ENCODE measurements at regions not wholly inside any gene's neighbourhood (a gene's known extent, or its start where the extent isn't known, plus 50 kb on each side); places are given as distances from the start of the nearest gene placed in this dataset.

- no peaks in the 10 kb centered on the region for H3K27me3 ChIP-seq
- H3K27ac ChIP-seq, result peak overlapping the region; percentile 43 to 75 (median 72)
- peak in 1 of 2 donors; percentile 37 for DNase-seq
- peak in 1 of 2 donors; percentile 43 for ATAC-seq (ENCODE audit: low FRiP score in 2 of 2)
- TF ChIP-seq POLR2A (IDR thresholded peaks at IDR 0.05), result no peak
- TF ChIP-seq POLR2AphosphoS5 (IDR thresholded peaks at IDR 0.05), result no peak
- no peak for TF ChIP-seq EP300 (IDR thresholded peaks at IDR 0.05)
- TF ChIP-seq, protein P1, sequence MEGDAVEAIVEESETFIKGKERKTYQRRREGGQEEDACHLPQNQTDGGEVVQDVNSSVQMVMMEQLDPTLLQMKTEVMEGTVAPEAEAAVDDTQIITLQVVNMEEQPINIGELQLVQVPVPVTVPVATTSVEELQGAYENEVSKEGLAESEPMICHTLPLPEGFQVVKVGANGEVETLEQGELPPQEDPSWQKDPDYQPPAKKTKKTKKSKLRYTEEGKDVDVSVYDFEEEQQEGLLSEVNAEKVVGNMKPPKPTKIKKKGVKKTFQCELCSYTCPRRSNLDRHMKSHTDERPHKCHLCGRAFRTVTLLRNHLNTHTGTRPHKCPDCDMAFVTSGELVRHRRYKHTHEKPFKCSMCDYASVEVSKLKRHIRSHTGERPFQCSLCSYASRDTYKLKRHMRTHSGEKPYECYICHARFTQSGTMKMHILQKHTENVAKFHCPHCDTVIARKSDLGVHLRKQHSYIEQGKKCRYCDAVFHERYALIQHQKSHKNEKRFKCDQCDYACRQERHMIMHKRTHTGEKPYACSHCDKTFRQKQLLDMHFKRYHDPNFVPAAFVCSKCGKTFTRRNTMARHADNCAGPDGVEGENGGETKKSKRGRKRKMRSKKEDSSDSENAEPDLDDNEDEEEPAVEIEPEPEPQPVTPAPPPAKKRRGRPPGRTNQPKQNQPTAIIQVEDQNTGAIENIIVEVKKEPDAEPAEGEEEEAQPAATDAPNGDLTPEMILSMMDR (IDR thresholded peaks at IDR 0.05), result no peak
- no peaks in the 10 kb centered on the region for H3K36me3 ChIP-seq
- H3K9me3 ChIP-seq, result no peaks in the 10 kb centered on the region
- H3K4me1 ChIP-seq, result peaks cover 21 to 26% (median 25%) of the 10 kb centered on the region in 4 donors
- H3K4me3 ChIP-seq, result no peak overlapping the region
- WGBS, 2 donors, result 29 to 40% methylated on average over 10 of the region's 10 CpGs
Observed at GRCh38 chr14:49946320-49947141, 53.6 kb downstream of the ARF6 start.

DNA sequence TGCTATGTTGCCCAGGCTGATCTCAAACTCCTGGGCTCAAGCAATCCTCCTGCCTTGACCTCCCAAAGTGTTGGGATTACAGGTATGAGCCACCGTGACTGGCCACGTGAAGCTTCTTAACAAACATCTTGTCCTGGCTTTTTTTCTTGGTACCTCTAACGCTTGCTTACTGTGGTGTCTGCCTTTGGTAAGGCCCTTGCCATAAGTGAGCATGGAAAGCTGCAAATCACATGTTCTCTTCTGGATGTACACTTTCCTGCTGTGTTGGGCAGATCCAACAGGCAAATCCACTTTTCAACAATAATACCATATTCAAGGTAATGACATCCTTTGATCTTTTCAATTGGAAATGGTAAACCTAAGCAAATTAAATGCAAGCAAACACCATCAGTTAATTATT is 54.6 kb downstream of the ARF6 start:
- no peaks in the 10 kb centered on the region for H3K27me3 ChIP-seq

DNA sequence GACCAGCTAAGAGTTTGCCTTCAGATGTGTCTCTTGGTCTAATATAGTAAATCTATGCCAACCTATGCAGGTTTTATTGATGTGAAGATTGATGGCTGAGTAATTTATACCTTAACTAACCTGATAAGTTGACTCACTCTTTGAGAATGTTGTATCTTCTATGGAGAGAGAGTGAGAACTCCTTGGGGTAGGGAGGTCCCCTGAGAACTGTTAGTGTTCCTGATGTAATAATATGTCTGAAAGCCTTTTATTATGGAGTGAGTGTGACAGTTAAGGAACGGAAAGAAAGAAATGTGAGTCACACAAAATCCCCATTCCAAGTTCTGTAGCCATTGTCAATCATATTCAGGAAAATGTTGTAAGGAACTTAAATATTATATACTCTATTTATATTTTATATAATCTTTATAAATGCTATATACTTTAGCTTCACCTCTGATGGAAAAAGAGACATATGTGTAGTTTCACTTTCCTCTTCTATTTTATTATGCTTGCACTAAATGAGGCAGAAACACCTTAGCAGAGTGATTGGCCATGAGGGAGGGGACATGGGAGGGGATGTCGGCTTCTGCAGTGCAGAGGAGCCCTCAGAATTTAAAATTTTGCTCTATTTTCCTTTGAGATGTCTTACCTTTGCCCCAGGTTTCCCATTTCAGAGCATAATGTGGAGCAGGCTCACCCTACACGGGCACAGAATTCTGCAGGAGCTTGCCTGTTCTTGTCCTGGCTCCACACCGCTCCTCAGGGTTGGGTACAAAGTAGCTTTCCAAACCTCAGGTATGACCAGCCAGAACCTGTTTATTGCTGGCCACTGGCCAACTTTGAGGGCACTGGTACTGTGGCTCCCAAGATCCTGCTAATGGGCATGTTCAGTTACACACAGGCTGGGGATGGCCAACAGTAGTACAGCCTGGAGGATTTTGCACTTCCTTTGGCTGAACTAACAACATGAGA is 57.7 kb downstream of the ARF6 start:
- no peaks in the 10 kb centered on the region for H3K36me3 ChIP-seq
- no peak for TF ChIP-seq EP300 (IDR thresholded peaks at IDR 0.05)
- TF ChIP-seq POLR2A (IDR thresholded peaks at IDR 0.05), result no peak
- TF ChIP-seq, protein P1 (IDR thresholded peaks at IDR 0.05), result no peak
- no peak for TF ChIP-seq POLR2AphosphoS5 (IDR thresholded peaks at IDR 0.05)
- no peaks in the 10 kb centered on the region for H3K27me3 ChIP-seq
- H3K4me1 ChIP-seq, result peaks cover 19 to 26% (median 24%) of the 10 kb centered on the region in 4 donors
- H3K9me3 ChIP-seq, result no peaks in the 10 kb centered on the region
- DNase-seq (peak in 1 of 2 donors; percentile 88), ATAC-seq (ENCODE audit: low FRiP score in 2 of 2) (peak; percentile 41 to 77)
- WGBS, 2 donors, result 82 to 88% methylated on average over 4 of the region's 4 CpGs
- H3K4me3 ChIP-seq, result no peak overlapping the region
- peak overlapping the region in 2 of 4 donors; percentile 34 to 58 for H3K27ac ChIP-seq

More for the DNA sequence above, 54.6 kb downstream of the ARF6 start:
- no peak for DNase-seq
- Histone ChIP-seq H3K4me1 (peaks cover 20 to 29% (median 28%) of the 10 kb centered on the region in 4 donors), H3K4me3 (no peak overlapping the region), H3K36me3 (no peaks in the 10 kb centered on the region), H3K9me3 (no peaks in the 10 kb centered on the region), H3K27ac (peak overlapping the region in 2 of 4 donors; percentile 72 to 75)
- ATAC-seq (ENCODE audit: low FRiP score in 2 of 2), result no peak
- 91 to 97% methylated on average over 3 of the region's 3 CpGs for WGBS, 2 donors
- no peak for TF ChIP-seq POLR2A (IDR thresholded peaks at IDR 0.05)

- H3K27ac ChIP-seq, result peak overlapping the region in 2 of 4 donors; percentile 28 to 58
Observed at GRCh38 chr14:49951229-49951607, 58.3 kb downstream of the ARF6 start.

More at GRCh38 chr14:49951229-49951607, 58.3 kb downstream of the ARF6 start:
- no peak for TF ChIP-seq POLR2AphosphoS5 (IDR thresholded peaks at IDR 0.05)
- TF ChIP-seq, protein P1 (IDR thresholded peaks at IDR 0.05), result no peak
- TF ChIP-seq POLR2A (IDR thresholded peaks at IDR 0.05), result no peak
- TF ChIP-seq EP300 (IDR thresholded peaks at IDR 0.05), result no peak
- DNase-seq (no peak), ATAC-seq (ENCODE audit: low FRiP score in 2 of 2) (no peak)
- Histone ChIP-seq H3K4me3 (no peak overlapping the region), H3K4me1 (peaks cover 12 to 20% (median 17%) of the 10 kb centered on the region in 4 donors), H3K27me3 (no peaks in the 10 kb centered on the region), H3K36me3 (no peaks in the 10 kb centered on the region), H3K9me3 (no peaks in the 10 kb centered on the region)
- 94 to 100% methylated on average over 1 of the region's 1 CpG for WGBS, 2 donors
